NCI-H2171 (cell line): ENCODE measurements at regions not wholly inside any gene's neighbourhood (a gene's known extent, or its start where the extent isn't known, plus 50 kb on each side); places are given as distances from the start of the nearest gene placed in this dataset.
"Not testable (repeated sequence)": the region's sequence is repeated elsewhere in the genome, so short reads cannot be mapped to it uniquely, and the experiment has no call there.

Experiments
- DNase-seq: peaks from one replicate; lab custom pipeline; 2025; lab: John Stamatoyannopoulos, UW

DNA sequence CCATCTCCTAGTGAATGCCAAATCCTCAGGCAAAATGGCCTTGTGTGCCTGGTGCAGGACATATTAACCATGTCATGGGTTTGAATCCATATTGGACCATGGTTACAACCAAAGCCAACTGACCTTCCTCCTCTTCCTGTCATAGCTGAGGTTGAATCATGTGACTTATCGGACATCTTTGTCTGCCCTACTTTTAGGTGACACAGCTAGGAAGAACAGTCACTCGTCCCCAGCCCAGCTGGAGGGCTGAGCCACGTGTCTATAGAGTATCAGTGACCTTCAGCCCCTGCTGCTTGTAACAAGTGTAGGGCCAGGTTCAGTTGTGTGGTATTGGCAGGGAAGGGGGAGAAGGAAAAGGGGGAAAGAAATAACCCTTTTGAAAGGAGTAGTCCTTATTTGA is 225.2 kb downstream of the KTN1 start:
- no peak for DNase-seq

DNA sequence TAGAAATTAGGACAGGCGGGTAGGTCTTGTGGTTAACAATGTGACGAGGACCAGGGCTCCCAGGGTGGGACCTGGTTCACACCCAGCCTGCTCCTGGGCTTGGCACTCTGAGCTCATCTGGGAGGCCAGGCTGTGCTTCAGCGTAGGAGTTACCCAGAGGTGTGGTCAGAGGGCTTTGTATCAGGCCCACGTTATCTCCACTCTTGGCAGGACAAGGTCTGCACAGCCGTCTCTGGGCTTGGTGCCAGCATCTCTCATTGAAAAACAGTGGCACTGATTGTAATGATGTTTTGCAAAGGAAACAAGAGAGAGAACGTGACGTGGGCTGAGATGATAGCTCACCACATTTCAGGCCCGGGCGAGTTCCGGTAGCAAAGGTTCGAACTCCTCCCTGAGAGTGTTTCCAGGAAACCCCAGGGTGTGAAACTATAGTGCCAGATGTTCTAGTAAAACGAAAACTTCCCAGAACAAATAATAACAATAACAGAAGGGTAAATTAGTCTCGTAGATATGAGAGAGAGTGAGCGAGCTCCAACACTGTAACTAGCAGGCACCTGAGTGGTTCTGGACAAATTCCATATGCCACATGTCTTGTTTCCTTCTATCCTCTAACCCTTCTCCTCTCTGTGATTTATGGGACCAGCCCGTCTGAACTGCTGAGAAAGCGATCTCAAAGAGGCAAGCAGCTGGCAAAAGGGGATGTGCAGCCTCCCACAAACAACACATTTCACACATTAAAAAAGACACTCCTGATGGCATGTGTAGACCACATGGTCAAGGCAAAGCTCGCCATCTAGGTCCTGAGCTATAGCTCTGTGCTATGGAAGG is 227.3 kb downstream of the KTN1 start:
- peak; percentile 73 for DNase-seq

- no peak for DNase-seq
These were observed 227.9 kb downstream of the KTN1 start for GRCh38 chr14:55807881-55808379.

DNA sequence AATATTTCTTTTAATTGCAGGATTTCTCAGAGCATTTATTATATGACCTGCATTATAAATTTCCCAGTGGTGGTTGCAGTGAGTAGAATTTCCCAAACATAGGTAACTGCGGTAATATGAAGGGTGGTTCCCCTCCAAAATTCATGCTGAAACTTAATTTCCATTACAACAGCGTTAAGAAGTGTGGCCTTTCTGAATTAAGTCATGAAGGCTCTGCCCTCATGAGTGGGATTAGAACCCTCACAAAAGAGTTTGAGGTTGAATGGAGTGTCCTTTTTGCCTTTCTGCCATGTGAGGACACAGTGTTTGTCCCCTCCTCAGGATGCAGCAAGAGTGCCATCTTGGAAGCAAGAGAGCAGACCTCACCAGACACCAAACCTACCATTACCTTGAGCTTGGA is 233.6 kb downstream of the KTN1 start:
- DNase-seq = no peak

DNA sequence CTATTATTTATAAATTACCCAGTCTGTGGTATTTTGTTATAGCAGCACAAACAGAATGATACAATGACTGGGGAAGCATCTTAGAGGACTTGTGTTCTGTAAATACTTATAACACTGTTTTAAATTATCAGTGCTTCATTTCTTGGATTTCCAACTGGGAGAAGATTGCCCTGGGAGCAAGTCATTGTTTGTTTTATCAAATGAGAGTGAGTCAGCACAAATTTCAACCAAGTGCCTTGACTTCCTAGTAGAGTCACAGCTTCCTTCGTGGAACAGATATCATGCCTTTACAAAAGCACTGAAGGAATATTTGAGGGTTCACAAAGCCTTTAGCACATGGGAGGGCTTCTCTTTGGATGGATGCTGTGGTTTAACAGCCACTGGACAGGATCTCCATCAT is 234.1 kb downstream of the KTN1 start:
- no peak for DNase-seq

- DNase-seq = no peak
These were observed 234.9 kb downstream of the KTN1 start for GRCh38 chr14:55814873-55815272.

DNA sequence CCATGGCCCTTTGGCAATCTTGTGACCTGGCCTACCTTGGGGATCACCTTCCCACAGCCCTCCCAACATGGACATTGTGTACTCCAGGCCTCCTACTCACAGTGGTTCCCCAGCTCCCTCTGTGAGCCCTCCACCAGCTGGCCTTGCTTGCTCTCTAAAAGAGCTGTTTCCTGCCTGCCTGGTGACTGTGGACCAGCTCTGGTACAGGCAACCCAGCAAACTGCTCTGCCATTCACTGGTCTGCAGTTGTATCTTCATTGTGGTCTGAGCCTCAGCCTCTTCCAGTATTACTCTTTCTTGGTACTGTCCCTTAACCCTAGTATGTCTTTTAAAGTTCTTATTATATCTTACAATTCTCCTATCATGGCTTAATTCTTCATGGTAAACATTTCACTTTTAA is 236.2 kb downstream of the KTN1 start:
- no peak for DNase-seq

DNA sequence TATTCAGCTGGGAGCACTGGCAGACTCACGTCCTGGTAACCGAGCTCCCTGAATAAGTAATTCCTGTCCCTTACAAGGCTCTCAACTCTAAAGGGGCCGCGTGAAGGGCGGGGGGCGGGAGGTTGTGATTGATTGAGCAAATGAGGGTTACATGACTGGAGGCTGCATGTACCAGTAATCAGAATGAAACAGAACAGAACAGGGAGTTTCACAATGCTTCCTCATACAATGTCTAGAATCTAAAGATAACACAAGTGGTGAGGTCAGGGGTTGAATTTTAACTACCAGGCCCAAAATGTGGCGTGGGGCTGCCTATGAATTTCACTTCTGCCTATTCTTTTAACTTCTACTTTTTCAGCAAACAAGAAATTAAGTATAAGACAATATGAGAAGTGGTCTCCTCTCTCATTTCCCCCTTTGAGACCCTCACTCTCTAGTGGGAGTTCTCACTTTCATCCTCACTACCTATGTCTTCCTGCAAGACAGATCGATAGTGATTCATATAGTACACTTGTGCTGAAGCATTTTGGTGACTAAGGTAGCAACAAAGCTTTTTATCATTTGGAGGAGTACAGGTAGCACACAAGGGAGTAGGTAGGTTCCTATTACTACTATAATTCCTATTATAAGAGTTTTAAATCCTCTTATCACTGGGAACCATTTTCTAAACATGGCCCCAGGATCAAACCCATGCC is 239.8 kb downstream of the KTN1 start:
- no peak for DNase-seq

DNA sequence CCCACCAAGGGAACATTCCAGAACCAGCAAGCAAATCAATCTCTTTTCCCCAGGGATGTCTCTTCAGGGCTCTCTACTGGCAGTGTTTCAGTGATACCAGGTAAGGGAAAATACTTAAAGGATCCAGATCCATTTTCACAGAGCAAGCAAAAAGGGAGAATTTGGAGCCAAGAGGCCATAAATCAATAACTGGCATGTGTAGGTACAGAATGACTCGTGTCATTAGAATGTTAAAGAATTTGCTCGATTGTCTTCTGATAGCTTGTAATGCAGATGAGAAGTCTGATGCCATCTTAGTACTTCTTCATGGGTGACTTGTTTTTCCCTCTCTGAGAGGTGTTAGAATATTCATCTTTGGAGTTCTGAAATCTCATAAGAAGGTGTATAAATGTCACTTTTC is 242.9 kb downstream of the KTN1 start:
- no peak for DNase-seq

- DNase-seq = no peak
These were observed 252.3 kb downstream of the KTN1 start for GRCh38 chr14:55832122-55832911.

DNA sequence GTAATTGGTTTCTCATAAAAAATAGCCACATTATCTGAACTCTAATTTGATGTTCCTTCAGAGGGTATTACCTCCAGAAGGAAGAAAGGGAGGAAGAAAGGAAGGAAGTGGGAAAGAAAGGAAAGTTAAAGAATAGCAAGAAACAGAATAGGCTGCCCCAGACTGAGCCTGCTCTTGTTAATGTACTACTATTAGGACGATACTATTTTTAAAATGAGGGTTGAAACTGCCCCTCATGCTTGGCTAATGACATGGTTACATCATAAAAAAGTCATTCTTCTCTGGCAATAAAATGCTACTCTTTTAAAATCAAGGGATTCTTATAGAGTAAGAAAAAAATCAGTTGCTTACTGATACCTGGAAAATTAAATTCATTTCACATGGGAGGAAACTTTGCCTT is 253.0 kb downstream of the KTN1 start:
- no peak for DNase-seq

DNA sequence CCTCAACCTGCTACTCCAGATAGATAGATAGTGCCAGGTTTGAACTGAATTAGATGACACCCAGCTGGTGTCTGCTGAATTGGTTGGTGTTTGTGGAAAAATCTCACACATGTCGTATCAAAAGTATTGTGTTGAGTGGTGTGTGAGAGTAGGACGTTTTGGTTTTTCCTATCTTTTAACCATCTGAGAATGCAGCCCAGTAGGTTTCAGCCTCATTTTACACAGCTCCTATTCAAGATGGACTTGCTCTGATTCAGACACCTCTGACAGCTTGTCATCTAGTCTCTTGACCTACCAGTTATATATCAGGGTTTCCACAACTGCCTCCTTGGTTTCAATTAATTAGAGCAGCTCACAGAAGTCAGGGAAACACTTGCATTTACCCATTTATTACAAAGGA is 254.4 kb downstream of the KTN1 start:
- no peak for DNase-seq

- DNase-seq = no peak
These were observed 256.0 kb downstream of the KTN1 start for GRCh38 chr14:55835985-55836384.

DNA sequence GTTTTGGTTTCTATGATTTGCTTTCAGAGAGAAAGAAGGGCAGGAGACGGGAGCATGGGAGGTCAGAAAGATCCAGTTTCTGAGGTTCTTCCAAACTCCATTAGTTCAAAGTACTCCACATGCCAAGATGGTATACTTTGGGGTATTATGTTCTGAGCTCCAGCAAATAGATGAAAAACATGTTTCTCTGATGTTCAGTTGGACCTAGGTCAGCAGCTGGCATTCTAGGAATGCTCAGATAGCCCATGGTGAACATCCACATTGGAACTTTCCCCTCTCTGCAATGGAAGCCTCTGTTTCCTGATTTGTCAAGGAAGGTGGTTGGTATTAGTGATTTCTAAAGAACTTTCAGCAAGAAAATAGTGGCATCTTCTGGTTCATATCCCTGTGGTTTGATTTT is 257.5 kb downstream of the KTN1 start:
- DNase-seq = no peak

- no peak for DNase-seq
These were observed 258.6 kb downstream of the KTN1 start for GRCh38 chr14:55838529-55839052.

GRCh38 chr14:55839301-55839947 is 259.4 kb downstream of the KTN1 start:
- not testable (repeated sequence) for DNase-seq

DNA sequence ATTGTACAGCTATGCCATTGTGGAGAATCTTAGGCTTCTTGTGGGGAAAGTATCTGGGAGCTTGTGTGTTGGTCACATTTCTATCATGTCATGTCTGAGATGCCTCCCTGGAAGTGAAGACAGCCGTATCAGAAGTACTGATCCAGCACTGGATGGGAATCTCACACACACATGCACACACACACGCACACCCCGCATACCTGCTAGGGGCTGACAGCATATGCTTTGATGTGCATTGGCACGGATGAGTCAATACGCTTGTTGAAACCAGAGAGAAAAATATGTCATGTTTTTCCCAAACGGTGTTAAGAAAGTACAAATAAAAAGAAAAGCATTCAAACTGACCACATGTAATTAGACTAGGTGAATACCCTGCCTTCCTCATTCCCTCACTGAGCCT is 260.8 kb downstream of the KTN1 start:
- no peak for DNase-seq

- DNase-seq = no peak
These were observed 261.6 kb downstream of the KTN1 start for GRCh38 chr14:55841625-55842024.

GRCh38 chr14:55843718-55844403 is 263.9 kb downstream of the KTN1 start:
- DNase-seq = no peak

GRCh38 chr14:55845963-55846825 is 266.2 kb downstream of the KTN1 start:
- DNase-seq = no peak
